ENCODE measurements at regions not wholly inside any gene's neighbourhood (a gene's known extent, or its start where the extent isn't known, plus 50 kb on each side); places are given as distances from the start of the nearest gene placed in this dataset.
A peak's percentile ranks its signal among the peaks of the same experiment; 100 is the strongest.
"Not testable (repeated sequence)": the region's sequence is repeated elsewhere in the genome, so short reads cannot be mapped to it uniquely, and the experiment has no call there.

DNA sequence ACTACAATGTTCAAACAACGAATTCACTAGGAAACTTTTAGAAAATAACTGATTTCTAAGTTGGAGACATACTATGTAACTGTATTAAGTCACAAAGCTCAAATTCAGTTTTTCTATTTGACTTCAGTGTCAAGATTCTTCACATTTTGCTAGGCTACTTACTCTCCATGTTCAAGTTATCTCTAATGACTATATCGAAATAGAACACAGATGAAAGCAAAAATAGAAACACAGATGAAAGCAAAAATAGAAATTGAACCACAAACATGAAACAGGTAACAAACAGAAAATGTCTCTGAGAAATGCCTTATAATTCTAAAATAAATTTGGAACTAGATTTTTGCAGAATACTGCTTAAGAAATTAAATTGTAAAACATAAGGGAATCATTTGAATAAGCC, 113.5 kb downstream of the SPDYE17 start:
- DNase-seq, result not testable (repeated sequence)

DNA sequence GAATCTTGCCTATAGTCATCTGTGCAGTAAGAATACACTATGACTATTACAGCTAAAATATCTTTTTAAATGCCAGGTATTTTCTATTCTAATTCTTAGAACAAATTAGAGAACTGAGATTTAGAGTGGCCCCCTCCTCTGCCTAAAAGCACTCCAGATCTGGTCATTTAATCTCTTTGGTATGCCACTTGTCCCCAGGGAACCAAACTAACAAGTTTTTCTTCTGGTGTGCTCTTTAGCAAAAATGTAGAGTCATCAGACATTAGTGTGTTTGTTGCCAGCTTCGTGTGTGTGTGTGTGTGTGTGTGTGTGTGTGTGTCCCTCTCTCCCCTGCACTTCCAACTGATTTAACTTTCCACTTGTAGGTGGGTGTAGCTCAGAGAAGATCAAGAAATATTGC, 117.8 kb downstream of the SPDYE17 start:
- not testable (repeated sequence) for DNase-seq

DNA sequence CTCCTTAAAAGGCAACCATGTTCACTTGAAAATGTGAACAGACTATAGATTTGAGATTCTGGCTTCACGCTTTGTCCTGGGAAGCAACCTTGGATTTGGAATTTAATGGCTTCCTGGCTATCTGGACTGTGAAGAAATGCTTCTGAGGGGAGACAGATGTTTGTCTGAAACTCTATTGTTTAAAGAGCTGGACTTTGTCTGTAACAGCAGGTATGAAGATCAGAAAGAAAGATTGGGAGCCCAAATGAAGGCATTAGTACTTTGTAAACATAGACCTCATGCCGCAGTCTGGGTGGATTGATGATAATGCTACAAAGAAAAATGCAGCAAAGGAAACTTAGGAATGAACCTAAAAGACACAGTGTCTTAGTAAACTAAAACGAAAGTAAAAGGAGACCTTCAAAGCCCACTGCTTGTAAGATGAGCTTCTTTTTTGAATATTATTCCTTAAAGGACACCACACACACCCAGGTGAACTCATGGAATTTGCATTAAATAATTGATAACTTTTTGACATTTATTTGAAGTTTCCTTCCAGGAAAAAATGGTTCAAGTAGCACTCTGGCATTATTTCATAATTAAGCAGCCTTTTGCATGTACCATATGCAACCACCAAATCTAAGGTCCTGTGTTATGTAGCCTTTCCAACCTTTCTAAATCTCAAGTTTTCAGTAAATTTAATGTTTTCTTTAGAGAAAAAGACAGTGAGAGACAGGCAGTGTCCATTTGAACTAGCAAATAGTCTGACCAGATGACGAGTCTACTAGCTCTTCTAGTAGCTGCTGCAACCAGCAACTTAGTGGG, 119.9 kb downstream of the SPDYE17 start:
- DNase-seq, result not testable (repeated sequence)

DNA sequence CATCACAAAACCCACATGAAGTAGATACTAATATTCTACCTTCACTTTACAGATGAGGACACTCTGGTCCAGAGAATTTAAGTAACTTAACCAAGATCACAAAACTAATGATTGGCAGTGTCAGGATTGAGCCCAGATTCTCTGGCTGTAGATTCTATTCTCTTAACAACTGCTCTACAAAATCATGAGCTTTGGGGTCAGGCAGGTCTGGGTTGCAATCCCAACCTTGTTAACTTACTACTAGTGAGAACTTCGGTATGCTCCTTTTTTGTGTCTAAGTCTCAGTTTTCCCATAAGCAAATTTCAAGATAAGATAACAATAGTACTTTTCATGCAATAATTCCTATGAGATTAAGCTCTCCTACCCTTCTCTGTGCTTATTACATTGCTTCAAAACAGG, 127.5 kb downstream of the SPDYE17 start:
- not testable (repeated sequence) for DNase-seq

DNA sequence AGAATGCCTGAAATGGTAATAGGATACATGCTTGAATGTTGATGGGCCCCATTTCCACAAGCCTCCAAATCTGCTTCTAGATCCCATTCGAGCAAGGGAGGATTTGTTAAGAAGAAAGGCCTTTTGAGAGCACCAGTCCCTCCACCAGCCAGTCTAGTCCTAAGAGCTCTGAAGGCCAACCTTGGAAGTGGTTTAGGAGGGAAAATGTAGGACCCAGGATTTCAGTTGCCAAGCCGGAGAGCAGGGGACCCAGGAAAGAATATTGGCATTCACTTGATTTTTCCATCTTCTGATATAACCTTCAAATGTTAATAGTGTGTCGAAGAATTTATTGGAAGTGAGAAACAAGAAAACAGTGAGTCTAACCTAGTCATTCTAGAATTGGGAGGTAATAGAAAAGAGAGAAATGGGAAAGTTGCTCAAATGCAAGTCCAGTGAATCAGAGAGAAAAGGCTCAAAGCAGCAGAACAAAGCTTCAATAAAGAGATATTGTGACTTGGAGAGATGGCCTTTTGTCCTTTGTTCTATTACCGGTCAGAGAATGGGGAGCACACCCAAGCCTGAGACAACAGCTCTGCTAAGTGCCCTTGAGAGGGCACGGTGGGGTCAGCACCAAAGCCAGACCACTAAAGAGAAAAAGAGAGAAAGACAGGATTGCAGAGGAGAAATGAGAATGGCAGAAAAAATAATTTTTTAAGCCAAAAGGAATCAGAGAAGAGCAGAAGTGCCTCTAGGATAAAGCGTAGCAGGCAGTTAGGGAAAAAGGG, 130.0 kb downstream of the SPDYE17 start:
- not testable (repeated sequence) for DNase-seq

DNA sequence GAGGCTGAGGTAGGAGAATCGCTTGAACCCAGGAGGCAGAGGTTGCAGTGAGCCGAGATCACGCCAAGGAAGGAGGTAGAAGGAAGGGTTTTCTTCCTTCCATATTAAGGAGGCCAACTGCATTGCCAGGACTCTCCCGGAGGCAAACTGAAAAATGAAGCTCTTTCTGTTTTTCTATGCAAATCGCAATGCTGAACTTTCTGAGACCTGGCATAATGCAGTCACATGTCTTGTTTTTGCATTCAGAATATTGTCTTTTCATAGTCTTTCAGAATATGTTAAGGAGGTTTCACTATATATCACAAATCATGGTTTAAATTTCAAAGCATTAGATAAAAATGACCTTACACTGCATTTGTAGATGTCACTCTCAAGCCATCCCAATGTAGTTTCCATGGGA, 133.4 kb downstream of the SPDYE17 start:
- not testable (repeated sequence) for DNase-seq

DNA sequence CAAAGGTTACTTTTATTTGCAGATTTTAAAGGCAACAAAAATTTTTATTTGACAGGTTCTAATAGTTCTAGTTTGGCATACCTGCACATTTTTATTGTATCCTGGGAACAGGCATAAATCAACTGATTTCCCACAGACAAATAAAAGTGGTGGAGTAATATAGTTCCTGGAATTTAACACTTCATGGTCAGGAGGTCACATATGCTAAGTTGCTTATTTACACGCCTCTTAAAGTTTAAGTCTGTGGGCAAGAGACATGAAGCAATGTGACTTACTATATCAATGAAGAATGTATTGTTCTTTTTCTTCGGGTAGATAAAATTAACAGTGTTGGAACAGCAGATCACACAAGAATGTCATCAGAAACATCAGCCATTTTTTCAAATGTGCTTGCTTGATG, 135.2 kb downstream of the SPDYE17 start:
- DNase-seq, result peak; percentile 46

DNA sequence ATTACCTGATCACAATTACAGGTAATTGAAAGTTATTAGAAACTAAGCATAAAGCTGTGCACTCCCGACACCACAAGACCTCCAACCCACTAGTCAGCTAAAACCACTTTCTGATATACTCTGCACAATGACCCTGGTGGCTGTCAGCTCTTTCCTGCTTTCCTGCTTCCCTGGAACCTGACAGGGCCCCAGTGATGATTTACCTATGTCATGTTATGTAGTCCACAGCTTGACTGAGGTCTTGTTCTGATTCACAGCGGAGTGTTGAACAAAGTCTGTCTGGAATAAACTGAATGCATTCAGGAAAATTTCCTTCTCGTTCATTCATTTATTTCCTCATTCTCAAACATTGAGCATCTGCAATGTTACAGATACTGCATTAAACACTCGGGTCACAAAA, 136.5 kb downstream of the SPDYE17 start:
- DNase-seq, result not testable (repeated sequence)

DNA sequence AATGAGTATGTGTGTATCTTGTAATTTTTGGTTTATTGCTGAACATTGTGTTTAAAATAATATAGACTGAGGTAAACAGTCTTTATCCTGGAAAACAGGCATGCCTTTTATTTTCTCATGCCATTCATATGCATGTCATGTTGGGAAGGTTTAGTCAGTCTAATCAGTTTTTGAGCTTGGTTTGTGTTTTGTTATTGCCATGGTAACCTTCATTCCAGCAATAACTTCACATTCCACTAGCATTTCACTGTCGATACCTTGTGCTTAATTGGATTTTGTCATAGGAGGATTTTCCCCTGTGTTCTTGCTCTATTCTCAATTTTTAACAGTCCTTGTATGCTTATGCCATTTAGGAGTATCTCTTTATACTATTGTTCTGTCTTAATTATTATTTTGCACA, 140.4 kb downstream of the SPDYE17 start:
- DNase-seq, result peak; percentile 41

DNA sequence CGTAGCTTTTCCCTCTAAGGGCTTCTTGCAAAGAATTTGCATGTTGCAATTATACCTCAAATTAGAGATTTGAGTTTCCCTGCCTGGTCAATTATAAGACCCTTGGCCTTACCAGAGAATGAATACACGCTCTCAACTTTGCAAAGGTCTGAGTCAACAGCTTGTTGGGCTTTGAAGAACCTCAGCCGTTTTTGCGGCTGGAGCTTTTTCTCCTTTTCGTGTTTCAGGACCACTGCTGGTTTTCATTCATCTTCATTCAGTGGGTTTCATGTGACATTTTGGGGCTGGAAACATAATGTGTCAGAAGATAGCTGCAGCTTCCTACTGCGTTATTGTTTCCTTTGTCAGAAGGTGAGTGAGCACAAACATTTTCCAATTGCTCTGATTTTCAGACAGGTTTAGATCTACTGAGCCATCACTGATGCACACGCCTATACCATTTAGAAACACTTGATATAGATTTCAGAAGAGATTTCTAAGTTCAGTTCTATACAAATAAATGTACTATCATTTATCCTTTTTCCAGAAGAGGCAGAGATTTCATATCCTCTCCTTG, 152.3 kb downstream of the SPDYE17 start:
- not testable (repeated sequence) for DNase-seq

DNA sequence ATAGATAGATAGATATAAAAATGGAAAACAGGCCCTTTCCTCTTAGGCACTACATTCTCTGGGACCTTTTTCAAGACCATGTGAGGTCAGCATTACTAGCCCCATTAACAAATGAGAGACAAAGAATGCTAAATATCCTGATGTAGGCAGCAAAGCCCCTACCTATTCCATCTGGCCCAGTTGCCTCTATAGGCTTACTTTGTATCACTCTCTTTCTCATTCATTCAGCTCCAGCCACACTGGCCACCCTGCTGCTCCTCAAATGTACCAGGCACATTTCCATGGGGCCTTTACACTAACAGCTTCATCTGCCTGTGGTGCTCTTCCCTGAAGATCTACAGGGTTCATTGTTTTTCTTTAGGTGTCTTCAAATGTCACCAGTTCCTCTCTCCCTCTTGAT, 156.4 kb downstream of the SPDYE17 start:
- DNase-seq, result not testable (repeated sequence)

DNA sequence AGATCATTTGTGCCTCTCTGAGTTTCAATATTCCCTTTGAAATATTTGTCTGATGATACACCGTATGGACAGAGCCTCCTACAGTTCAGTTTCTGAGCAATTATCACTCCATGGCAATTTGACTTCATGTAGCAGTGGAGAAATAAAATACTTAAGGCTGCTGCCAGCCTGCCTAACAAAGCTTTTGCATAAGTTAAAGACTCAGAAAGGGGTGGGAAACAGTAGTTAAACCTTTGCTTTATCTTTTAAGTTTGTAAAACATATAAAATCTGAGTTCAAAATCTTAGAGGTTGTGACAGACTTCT, 161.7 kb downstream of the SPDYE17 start:
- not testable (repeated sequence) for DNase-seq

DNA sequence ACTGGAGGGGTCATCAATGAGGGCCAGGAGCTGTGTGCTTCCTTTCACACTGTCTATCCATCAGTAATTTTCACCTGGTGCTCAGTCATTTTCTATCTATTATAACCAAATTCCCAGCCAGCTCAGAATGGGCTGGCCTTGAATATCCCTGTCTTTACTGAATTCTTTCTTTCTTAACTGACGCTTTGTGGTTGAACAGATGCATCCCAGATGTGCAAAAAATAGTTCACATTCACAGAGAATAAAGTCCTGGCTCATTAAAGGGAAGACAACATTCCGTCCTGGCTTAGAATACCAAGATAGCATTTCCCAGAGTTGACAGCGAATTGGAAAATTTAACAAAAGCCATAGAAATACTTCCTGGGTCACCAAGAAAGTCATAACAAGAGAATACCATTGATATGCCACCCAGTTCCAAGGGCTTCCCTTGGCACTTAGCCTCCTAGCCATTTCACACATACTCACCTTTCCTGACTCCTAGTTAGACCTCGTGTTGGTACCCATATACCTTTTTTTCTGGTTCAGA, 164.7 kb downstream of the SPDYE17 start:
- DNase-seq, result peak; percentile 43

DNA sequence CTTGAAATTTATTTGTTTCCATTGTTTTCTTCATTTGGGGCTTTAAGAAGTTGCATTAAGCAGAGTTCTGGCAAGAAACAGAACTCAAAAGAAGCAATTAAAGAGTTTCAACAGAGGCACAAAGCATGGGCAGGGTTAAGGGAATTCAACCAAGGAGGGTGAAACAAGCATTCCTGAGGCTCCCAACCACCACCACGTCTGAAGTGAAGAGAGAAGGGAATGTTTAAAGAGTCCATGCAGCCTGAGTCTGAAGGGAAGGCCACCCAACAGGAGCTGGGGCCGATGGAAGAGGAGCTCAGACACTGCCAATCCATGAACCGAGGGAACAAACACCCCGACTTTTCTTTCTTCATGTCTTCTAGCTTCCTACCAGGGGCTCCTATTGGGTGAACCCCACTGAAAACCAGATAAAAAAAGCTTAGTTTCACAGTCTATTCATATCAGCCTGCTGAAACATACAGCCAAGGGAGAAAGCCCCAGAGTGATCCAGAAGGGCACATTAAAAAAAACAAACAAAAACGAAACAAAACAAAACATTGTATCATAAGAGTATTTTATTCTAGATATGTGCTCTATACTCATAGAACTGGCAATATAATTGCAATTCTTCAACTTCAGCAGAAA, 168.9 kb downstream of the SPDYE17 start:
- not testable (repeated sequence) for DNase-seq

DNA sequence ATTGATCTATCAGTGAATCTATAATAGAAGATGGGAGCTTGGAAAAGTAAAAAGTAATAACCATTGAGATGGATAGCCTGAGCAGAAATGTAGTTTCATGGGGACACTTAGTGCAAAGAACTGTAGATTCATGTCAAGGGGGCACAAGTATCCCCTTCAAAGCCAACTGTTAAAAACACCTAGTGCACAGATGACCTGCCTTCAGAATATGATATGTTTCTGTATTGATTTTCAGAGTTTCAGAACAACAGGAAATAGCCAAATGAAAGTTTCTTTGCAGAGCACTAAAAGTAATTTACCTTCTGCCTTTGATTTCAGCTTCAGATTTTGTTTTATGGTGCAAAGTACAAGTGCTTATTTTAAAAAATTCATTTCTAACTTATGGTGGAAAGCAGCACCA, 169.9 kb downstream of the SPDYE17 start:
- DNase-seq, result not testable (repeated sequence)

DNA sequence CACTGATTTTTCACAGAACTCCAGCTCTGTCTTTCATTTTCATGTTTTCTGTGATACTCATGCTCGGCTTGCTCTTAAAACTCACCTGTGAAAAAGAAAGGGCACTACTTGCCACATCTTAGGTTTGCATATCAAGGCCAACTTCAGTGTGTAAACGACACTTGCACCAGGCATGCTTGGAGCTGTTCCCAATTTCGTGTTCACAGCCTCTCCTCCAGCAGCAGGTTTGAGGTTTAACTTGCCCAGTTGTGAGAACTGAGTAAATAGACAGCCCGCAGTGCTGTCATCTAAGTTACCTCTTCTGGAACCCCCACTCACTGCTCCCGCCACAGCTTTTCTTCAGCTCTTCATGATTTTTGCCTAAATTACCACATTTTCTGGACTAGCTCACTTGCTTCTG, 172.2 kb downstream of the SPDYE17 start:
- DNase-seq, result not testable (repeated sequence)

DNA sequence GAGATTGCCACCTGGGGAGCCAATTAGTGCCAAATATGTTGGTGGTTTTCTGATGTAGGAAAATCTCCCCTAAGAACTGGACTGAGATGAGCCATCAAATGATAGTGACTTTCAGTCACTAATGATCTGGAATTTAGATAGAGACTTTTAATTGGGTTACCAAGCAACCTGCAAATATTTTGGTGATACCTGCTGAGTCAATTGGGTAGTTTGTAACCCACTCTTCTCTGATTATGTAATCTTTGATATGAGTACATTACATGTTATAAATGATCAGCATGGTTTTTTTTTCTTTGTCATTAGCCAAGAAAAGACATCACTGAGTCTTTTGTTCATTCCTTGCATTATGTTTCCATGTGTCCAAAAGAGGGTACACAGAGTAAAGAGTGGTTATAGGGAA, 177.5 kb downstream of the SPDYE17 start:
- not testable (repeated sequence) for DNase-seq

DNA sequence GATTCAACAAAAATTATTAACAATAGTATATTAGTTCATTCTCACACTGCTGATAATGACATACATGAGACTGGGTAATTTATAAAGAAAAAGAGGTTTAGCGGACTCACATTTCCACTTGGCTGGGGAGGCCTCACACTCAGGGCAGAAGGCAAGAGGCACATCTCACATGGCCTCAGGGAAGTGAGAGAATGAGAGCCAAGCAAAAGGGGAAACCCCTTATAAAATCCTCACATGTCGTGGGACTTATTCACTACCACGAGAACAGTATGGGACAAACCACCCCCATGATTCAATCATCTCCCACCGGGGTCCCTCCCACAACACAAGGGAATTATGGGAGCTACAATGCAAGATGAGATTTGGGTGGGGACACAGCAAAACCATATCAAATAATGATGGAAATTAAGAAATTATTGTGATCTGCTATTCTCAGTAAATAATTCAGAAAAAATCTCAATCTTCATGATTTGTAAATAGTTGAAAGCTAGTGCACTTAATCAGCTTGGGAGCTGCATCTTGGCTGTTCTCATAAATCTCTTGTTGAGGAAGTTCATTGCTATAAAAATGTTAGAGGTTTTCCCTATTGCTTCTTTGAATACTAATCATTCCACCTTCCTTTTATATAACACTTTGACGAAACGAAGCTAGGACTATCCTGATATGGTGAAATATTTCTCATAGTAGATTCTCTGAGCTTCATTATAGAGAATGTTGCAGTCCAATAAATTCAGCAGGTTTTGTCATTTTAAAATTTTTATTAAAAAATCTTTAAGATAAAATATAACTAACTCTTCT, 179.2 kb downstream of the SPDYE17 start:
- not testable (repeated sequence) for DNase-seq

DNA sequence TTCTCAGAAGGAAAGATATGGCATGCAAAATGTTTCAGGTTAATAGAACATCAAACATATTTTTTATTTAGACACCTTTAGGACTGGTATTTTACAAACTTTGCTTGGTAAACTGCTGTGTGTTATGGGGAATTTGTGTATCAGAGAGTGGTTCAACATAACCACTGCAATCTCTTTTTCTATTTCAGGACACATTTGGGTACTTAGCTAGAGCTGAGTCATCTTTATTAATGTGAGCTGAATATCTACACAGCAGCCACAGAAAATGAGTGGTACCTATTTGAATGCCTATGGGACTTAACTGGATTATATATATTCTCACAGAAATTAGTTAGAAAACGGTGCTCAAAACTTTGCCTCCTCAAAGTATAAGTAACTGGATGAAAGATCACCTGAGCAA, 179.8 kb downstream of the SPDYE17 start:
- DNase-seq, result not testable (repeated sequence)

DNA sequence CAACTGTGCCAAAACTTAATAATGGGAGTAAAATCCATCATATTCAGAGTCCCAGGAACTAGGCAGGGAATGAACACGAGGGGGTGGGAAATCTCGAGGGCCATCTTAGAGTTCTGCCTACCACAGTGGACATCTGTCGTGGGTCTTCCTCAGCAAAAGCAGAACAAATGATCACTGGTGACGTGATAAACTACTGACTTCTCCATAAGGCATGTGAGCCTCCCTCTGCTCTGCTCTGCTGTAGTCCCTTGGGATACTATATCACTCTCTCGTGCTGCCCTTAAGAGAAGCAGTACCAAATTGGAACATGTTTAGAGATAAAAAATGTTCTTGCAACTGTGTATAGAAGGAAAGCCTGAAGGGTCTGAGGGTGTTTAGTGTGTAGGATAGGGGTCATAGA, 180.5 kb downstream of the SPDYE17 start:
- DNase-seq, result not testable (repeated sequence)

DNA sequence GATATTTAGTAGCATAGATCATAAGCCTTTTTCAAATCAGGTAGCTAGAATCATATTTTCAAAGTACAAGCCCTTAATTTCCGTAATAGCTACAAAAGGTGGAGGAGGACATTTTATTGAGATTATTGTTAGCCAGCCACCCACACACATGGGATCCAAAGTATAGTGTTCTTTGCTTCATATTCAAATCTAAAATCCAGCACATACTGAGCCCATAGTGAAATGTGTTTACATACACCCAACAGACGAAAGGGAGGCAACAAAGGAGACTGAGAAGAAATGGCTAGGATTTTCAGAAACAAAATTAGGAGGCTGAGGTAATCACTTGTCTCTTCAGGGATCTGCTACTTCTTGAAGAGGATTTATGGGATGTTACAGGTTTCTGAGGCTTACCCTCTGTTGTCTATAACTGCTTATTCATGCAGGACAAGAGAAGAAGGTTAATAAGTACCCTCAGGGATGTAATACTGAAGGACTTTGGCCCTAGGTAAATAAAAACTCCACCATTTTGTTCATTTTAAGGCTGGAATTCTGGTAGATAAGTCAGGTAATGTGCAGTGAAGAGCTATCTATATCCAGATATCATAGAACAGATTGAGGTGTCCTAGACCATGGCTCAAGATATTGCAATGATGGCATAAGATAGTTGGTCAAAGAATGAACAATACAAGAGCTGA, 182.1 kb downstream of the SPDYE17 start:
- not testable (repeated sequence) for DNase-seq

DNA sequence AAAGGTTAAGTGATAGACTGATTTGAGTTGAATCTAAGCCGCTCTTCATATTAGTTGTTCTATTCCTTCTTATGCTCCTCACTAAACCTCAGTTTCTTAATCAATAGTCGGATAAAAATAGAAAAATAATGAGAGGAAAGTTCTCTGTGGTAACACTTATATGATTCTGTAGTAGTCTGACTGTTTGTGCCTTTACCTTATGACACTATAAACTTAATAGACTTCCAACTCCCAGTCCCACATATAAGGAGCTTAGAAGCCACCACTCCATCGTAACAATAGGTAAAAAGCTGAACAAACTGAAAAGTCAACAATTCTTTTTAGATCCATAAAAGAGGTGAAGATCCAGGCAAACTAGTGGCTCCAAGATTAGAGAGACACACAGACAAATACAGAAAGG, 192.3 kb downstream of the SPDYE17 start:
- DNase-seq, result not testable (repeated sequence)
